ENCODE measurements at regions not wholly inside any gene's neighbourhood (a gene's known extent, or its start where the extent isn't known, plus 50 kb on each side); places are given as distances from the start of the nearest gene placed in this dataset.

GRCh38 chr6:120273411-120273810 lies 923.9 kb upstream of the MAN1A1 start:
- TF ChIP-seq CTCF (IDR thresholded peaks at IDR 0.05) (no peak), POLR2A (IDR thresholded peaks at IDR 0.05) (no peak)

Measured in lower leg skin (tissue), 3 donors.